Chondrocyte (in vitro differentiated cells): ENCODE measurements at regions not wholly inside any gene's neighbourhood (a gene's known extent, or its start where the extent isn't known, plus 50 kb on each side); places are given as distances from the start of the nearest gene placed in this dataset.

ENCODE experiments used
- DNase-seq: peaks from one replicate; pipeline ENCODE4 v3.0.0; 2021; ENCODE audit warnings: mixed read lengths, low spot score
- H3K27ac Mint-ChIP-seq: one replicate; pipeline ENCODE4 v1.8.0; 2021; ENCODE audit warnings: mild to moderate bottlenecking, moderate library complexity, mixed read lengths; ENCODE audit not compliant: unreplicated experiment
- H3K27me3 Mint-ChIP-seq: 2 replicates; pipeline ENCODE4 v1.8.0; 2021; ENCODE audit warnings: low read depth, mixed read lengths
- H3K36me3 Mint-ChIP-seq: 2 replicates; pipeline ENCODE4 v1.8.0; 2021; ENCODE audit warnings: low read depth, mixed read lengths
- H3K4me1 Mint-ChIP-seq: 2 replicates; pipeline ENCODE4 v1.8.0; 2021; ENCODE audit warnings: low read depth, mild to moderate bottlenecking, mixed read lengths
- H3K4me3 Mint-ChIP-seq: one replicate; pipeline ENCODE4 v1.8.0; 2021; ENCODE audit warnings: mild to moderate bottlenecking, moderate library complexity, mixed read lengths; ENCODE audit not compliant: unreplicated experiment
- H3K9me3 Mint-ChIP-seq: 2 replicates; pipeline ENCODE4 v1.8.0; 2021; ENCODE audit warnings: low read depth, mixed read lengths
- TF ChIP-seq, protein P1 (sequence below): fragments of 200-600 bp; sonication (generic); IDR thresholded peaks from 2 replicates; pipeline ENCODE4 v1.5.0; 2021; ENCODE audit warnings: antibody characterized with exemption, mild to moderate bottlenecking, moderate library complexity

DNA sequence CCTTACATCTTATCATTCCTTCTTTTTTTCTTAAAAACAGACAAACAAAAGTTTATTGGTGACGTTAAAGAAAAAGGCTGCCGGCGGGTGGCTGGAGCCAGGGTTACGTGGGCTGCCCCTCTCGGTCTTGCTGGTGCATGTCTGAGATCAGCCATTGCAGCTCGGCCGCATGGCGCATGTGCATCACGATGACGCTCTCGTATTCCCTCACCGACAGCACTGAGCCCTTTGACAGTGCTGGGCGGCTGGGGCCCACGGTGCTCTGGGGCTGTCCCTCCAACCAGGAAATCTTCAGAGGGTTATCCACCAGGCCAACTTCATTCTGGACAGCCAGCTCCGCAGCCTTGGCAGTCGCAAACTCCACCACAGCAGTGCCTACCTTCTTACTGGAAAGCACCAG is 1081.8 kb upstream of the TMEFF2 start:
- no peak for DNase-seq

DNA sequence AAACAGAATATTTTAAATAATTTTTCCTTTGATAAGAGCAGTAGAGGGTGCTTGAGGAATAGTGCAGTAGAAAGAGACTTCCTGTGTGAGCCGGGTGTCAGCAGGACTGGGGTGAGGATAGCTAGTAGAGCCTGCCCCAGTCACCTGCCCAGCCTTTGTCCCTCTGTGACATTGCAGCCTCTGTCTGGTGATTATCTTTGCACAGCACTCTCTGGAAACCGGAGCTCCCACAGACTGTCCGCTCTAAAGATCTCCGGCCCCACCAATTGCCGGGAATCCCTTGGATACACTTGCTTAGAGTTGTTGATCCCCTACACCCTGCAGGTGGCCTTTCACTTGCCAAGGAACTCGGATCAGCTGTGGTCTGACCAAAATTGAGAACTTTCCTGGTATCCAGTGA is 1081.3 kb upstream of the TMEFF2 start:
- Mint-ChIP-seq H3K27me3 (no peaks in the 10 kb centered on the region), H3K4me3 (no peak overlapping the region), H3K36me3 (no peaks in the 10 kb centered on the region), H3K4me1 (peaks cover 2% of the 10 kb centered on the region), H3K27ac (no peak overlapping the region), H3K9me3 (peaks cover 8% of the 10 kb centered on the region)
- no peak for DNase-seq
- TF ChIP-seq, protein P1, sequence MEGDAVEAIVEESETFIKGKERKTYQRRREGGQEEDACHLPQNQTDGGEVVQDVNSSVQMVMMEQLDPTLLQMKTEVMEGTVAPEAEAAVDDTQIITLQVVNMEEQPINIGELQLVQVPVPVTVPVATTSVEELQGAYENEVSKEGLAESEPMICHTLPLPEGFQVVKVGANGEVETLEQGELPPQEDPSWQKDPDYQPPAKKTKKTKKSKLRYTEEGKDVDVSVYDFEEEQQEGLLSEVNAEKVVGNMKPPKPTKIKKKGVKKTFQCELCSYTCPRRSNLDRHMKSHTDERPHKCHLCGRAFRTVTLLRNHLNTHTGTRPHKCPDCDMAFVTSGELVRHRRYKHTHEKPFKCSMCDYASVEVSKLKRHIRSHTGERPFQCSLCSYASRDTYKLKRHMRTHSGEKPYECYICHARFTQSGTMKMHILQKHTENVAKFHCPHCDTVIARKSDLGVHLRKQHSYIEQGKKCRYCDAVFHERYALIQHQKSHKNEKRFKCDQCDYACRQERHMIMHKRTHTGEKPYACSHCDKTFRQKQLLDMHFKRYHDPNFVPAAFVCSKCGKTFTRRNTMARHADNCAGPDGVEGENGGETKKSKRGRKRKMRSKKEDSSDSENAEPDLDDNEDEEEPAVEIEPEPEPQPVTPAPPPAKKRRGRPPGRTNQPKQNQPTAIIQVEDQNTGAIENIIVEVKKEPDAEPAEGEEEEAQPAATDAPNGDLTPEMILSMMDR = no peak

More for the DNA sequence above, 1081.8 kb upstream of the TMEFF2 start:
- H3K9me3 Mint-ChIP-seq = peaks cover 8% of the 10 kb centered on the region
- no peaks in the 10 kb centered on the region for H3K27me3 Mint-ChIP-seq
- H3K27ac Mint-ChIP-seq = no peak overlapping the region
- H3K4me1 Mint-ChIP-seq = peaks cover 2% of the 10 kb centered on the region
- TF ChIP-seq, protein P1 = no peak
- H3K36me3 Mint-ChIP-seq = no peaks in the 10 kb centered on the region
- H3K4me3 Mint-ChIP-seq = no peak overlapping the region

DNA sequence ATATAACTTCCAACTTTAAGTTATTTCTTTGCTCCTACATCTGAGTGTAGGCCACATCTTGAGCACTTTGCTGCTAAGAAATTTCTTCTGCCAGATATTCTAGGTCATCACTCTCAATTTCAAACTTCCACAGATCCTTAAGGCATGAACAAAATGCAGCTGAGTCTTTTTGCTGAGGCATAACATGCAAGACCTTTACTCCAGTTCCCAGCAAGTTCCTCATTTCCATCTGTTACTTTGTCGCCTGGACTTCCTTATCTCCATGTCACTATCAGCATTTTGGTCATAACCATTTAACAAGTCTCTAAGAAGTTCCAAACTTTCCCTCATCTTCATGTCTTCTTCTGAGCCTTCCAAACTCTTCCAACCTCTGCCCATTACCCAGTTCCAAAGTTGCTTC is 1077.3 kb upstream of the TMEFF2 start:
- Mint-ChIP-seq H3K9me3 (peaks cover 8% of the 10 kb centered on the region), H3K4me3 (no peak overlapping the region), H3K27ac (no peak overlapping the region), H3K36me3 (no peaks in the 10 kb centered on the region), H3K4me1 (peaks cover 18% of the 10 kb centered on the region), H3K27me3 (no peaks in the 10 kb centered on the region)
- no peak for DNase-seq
- TF ChIP-seq, protein P1 = no peak

DNA sequence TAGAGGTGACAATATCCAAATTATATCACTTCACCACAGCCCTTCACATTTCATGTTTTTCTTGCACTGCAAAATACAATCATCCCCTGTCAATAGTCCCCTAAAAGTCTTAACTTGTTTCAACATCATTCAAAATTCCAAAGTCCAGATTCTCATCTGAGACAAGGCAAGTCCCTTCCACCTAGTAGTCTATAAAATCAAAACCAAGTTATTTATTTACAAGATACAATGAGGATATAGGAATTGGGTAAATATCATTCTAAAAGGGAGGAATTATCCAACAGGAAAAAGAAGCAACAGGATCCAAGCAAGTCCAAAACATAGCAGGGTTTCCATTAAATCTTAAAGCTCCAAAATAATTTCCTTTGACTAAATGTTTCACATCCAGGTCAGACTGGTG is 1076.1 kb upstream of the TMEFF2 start:
- Mint-ChIP-seq H3K36me3 (no peaks in the 10 kb centered on the region), H3K9me3 (peaks cover 8% of the 10 kb centered on the region), H3K4me1 (peaks cover 19% of the 10 kb centered on the region), H3K27me3 (no peaks in the 10 kb centered on the region), H3K27ac (no peak overlapping the region), H3K4me3 (no peak overlapping the region)
- TF ChIP-seq, protein P1 = no peak
- no peak for DNase-seq

DNA sequence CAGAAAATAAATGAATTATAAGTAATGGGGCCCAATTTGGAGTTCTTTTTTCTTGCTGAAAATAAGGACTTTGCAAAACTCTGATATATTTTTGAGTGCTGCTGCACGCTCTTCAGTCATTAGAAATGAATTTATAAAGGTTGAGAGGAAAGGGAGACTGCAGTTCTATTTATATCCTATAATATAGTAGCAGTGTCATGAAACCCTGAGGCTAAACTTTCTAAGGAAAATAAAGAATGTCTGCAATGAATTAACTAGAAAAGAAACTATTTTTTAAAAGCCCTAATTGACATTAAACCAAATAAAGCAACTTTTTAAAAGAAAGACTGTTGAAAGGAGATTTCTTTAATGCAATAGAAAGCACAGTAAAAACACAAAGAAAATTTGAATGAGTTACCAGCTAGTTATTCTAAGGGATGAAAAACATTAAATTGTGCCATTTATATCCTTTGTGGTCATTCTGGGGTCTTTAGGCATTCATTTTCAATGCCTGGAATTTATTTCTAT is 1072.8 kb upstream of the TMEFF2 start:
- TF ChIP-seq, protein P1 = no peak

More for the DNA sequence above, 1072.8 kb upstream of the TMEFF2 start:
- Mint-ChIP-seq H3K4me3 (no peak overlapping the region), H3K9me3 (peaks cover 7% of the 10 kb centered on the region), H3K27ac (no peak overlapping the region), H3K4me1 (peaks cover 17% of the 10 kb centered on the region), H3K27me3 (no peaks in the 10 kb centered on the region), H3K36me3 (no peaks in the 10 kb centered on the region)
- DNase-seq = no peak
